Small intestine (tissue), 7 donors: ENCODE measurements at regions not wholly inside any gene's neighbourhood (a gene's known extent, or its start where the extent isn't known, plus 50 kb on each side); places are given as distances from the start of the nearest gene placed in this dataset.
"Not testable (repeated sequence)": the region's sequence is repeated elsewhere in the genome, so short reads cannot be mapped to it uniquely, and the experiment has no call there.

Experiments
- DNase-seq, 2 donors: peaks; one replicate each; pipeline versions ENCODE4 v3.0.0 to v3.0.0-alpha.2; 2013
- FAIRE-seq: peaks from 2 replicates; lab custom pipeline; 2012; peaks lifted over from hg19 to GRCh38; lab: Jason Lieb, UNC
- H3K27ac ChIP-seq, 3 donors: one replicate each; pipeline ENCODE4 v1.5.1; 2013; ENCODE audit warnings: low read length in 2 of 3, mild to moderate bottlenecking in 2 of 3, control low read depth in 1 of 3, inconsistent platforms in 1 of 3, low read depth in 1 of 3, moderate library complexity in 1 of 3
- H3K27me3 ChIP-seq, 3 donors: one replicate each; pipeline ENCODE4 v1.6.1; 2013; ENCODE audit warnings: low read length in 3 of 3, inconsistent platforms in 1 of 3; ENCODE audit not compliant: control insufficient read depth in 3 of 3, insufficient read depth in 3 of 3
- H3K36me3 ChIP-seq, 3 donors: one replicate each; pipeline ENCODE4 v1.6.1; 2013; ENCODE audit warnings: low read length in 3 of 3, inconsistent platforms in 1 of 3, low read depth in 1 of 3, mild to moderate bottlenecking in 1 of 3, moderate library complexity in 1 of 3; ENCODE audit not compliant: control insufficient read depth in 3 of 3, insufficient read depth in 2 of 3
- H3K4me1 ChIP-seq, 3 donors: one replicate each; pipeline ENCODE4 v1.6.1; 2013; ENCODE audit warnings: low read length in 2 of 3, inconsistent platforms in 1 of 3, low read depth in 1 of 3, mild to moderate bottlenecking in 1 of 3, moderate library complexity in 1 of 3; ENCODE audit not compliant: control insufficient read depth in 3 of 3, insufficient read depth in 2 of 3
- H3K4me3 ChIP-seq, 3 donors: one replicate each; pipeline ENCODE4 v1.5.1; 2013; ENCODE audit warnings: low read length in 3 of 3, control low read depth in 1 of 3, inconsistent platforms in 1 of 3, low read depth in 1 of 3, mild to moderate bottlenecking in 1 of 3, moderate library complexity in 1 of 3
- H3K9me3 ChIP-seq, 2 donors: one replicate each; pipeline ENCODE4 v1.6.1; 2013; ENCODE audit warnings: low read depth in 1 of 2, low read length in 1 of 2; ENCODE audit not compliant: control insufficient read depth in 2 of 2, insufficient read depth in 1 of 2
- WGBS, 3 donors: extraction: QIAGEN DNeasy Blood & Tissue Kit; methylation state at CpG; one replicate each; pipeline ENCODE4 v1.1.7; 2013; 5-methylcytosine and 5-hydroxymethylcytosine counted together
- donor health status: healthy with polysubstance abuse.
- donor health status: control.
- donor health status: control.
- donor health status: Bipolar disorder and iron deficiency.
- donor health status: healthy.

DNA sequence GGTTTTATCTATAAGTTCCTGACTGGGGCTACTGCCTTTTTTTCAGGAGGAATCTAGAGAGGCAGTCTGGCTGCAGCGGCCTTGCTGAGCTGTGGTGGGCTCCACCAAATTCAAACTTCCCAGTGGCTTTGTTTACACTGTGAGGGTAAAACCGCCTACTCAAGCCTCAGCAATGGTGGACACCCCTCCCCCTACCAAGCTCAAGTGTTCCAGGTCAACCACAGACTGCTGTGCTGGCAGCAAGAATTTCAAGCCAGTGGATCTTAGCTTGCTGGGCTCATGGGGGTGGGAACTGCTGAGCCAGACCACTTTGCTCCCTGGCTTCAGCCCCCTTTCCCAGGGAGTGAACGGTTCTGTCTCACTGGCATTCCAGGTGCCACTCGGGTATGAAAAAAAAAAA lies 83.9 kb upstream of the WDR75 start:
- not testable (repeated sequence) for H3K36me3 ChIP-seq, H3K4me3 ChIP-seq, H3K9me3 ChIP-seq, FAIRE-seq, H3K27ac ChIP-seq, DNase-seq, H3K4me1 ChIP-seq, H3K27me3 ChIP-seq
- 83 to 91% (median 86%) methylated on average over 4 of the region's 4 CpGs for WGBS, 3 donors

DNA sequence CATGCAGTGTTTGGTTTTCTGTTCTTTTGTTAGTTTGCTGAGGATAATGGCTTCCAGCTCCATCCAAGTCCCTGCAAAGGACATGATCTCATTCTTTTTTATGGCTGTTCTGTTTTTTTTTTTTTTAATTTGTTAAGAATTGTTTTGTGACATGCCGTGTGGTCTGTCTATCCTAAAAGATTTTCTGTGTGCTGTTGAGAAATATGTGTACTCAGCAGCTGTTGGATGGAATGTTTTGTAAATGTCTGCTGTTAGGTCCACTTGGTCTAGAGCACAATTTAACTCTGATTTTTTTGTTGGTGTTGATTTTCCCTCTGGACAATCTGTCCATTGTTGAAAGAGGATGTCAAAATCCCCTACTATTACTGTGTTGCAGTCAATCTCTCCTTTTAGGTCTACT lies 80.4 kb upstream of the WDR75 start:
- no peak overlapping the region for H3K27ac ChIP-seq
- H3K36me3 ChIP-seq, result no peaks in the 10 kb centered on the region
- FAIRE-seq, result no peak
- no peaks in the 10 kb centered on the region for H3K4me1 ChIP-seq
- 77 to 90% (median 85%) methylated on average over 1 of the region's 1 CpG for WGBS, 3 donors
- peaks cover 0 to 9% of the 10 kb centered on the region in 2 donors for H3K9me3 ChIP-seq
- DNase-seq, result no peak
- no peaks in the 10 kb centered on the region for H3K27me3 ChIP-seq
- H3K4me3 ChIP-seq, result no peak overlapping the region

DNA sequence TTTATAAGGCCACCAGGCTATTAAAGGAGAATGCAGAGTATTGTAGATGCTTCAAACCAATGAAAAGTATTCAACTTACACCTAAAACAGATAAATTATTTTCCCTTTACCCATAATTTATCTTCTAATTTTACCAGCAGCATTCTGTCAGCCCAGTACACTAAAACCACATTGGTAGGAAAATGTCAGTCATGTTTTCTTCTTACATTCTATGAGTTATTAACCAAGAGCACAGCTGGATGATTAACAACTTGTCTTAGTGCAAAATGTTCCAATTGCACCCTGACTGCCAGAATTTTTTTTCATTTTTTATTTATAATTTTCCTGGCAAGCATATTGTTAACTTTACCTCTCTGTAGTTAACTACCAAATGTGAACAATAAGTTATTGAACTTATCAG lies 79.0 kb upstream of the WDR75 start:
- Histone ChIP-seq H3K4me3 (no peak overlapping the region), H3K27me3 (no peaks in the 10 kb centered on the region), H3K4me1 (no peaks in the 10 kb centered on the region), H3K27ac (no peak overlapping the region), H3K36me3 (no peaks in the 10 kb centered on the region), H3K9me3 (peaks cover 0 to 5% of the 10 kb centered on the region in 2 donors)
- FAIRE-seq, result no peak
- DNase-seq, result no peak

DNA sequence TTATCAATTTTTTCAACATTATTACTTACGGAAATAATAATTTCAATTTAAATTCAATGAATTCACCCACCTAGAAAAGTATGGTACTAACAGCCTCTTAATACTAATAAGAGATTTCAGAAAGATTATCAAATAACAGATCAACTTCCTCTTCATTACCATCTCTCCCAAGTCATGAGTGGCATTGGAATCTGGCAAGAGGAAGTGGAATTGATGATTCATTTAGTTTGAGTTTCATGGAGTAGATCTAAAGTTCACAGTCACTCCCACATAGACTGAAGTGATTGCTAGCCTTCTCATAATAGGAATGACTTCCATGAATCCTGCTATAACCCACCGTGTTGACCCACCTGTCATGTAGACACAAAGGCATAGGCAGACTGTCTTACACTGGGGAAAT lies 77.7 kb upstream of the WDR75 start:
- Histone ChIP-seq H3K4me1 (no peaks in the 10 kb centered on the region), H3K27me3 (no peaks in the 10 kb centered on the region), H3K4me3 (no peak overlapping the region), H3K9me3 (no peaks in the 10 kb centered on the region), H3K27ac (no peak overlapping the region), H3K36me3 (no peaks in the 10 kb centered on the region)
- DNase-seq (peak; percentile 24 to 78), FAIRE-seq (peak; percentile 68)
- WGBS, 3 donors, result 61 to 81% (median 61%) methylated on average over 2 of the region's 2 CpGs

DNA sequence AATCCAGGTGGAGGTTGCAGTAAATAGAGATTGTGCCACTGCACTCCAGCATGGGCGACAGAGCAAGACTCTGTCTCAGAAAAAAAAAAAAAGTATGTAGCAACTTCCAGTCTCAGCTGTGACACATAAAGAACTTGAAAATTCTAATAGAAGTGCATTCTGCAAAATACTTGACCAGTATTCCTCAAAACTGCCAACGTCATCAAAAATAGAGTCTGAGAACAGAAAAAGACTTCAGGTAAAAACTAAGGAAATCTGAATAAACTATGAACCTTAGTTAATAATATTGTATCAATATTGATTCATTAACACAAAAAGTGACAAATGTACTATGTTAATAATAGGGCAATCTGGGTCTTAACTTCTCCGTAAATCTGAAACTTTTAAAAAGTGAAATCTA lies 76.7 kb upstream of the WDR75 start:
- 93 to 97% (median 96%) methylated on average over 3 of the region's 3 CpGs for WGBS, 3 donors
- no peak overlapping the region for H3K4me3 ChIP-seq
- FAIRE-seq (no peak), DNase-seq (no peak)
- no peaks in the 10 kb centered on the region for H3K36me3 ChIP-seq
- H3K9me3 ChIP-seq, result no peaks in the 10 kb centered on the region
- no peak overlapping the region for H3K27ac ChIP-seq
- no peaks in the 10 kb centered on the region for H3K27me3 ChIP-seq
- no peaks in the 10 kb centered on the region for H3K4me1 ChIP-seq

DNA sequence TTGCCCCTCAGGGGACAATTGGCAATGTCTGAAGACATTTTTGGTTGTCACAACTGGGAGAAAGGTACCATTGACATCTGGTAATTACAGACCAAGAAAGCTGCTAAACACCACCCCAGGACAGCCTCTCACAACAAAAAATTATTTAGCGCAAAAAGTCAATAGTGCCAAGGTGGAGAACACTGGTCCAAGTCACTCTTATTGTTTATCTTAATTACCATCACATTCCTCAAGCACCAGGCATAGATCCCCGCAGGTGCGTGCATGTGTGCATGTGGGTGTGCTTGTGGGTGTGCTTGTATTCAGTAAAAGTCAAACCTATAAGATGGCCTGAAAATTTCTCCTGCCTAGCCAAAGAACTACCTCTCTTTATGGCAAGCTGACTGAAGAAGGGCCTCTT lies 74.9 kb upstream of the WDR75 start:
- Histone ChIP-seq H3K36me3 (no peaks in the 10 kb centered on the region), H3K4me1 (no peaks in the 10 kb centered on the region), H3K9me3 (no peaks in the 10 kb centered on the region), H3K27ac (no peak overlapping the region), H3K27me3 (no peaks in the 10 kb centered on the region), H3K4me3 (no peak overlapping the region)
- 90 to 95% (median 92%) methylated on average over 3 of the region's 3 CpGs for WGBS, 3 donors
- no peak for DNase-seq
- FAIRE-seq, result no peak

DNA sequence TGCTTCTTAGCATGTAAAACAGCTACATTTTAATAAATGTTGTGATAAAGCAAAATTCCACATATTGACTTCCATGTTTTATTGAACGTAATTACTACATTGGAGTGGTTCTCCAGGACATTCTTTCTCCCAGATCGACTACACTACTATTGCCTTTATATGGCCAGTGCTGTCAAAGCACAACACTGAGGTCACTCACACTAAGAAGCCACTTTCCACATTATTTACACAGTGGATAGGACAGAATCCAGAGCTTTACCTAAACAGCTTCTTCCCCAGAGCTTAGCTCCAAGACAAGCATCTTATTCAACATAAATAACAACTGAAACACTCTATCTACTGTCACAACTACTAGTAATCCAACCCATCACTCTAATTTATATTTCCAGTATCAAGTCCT lies 73.9 kb upstream of the WDR75 start:
- Histone ChIP-seq H3K36me3 (no peaks in the 10 kb centered on the region), H3K27me3 (no peaks in the 10 kb centered on the region), H3K27ac (no peak overlapping the region), H3K4me3 (no peak overlapping the region), H3K9me3 (no peaks in the 10 kb centered on the region), H3K4me1 (no peaks in the 10 kb centered on the region)
- WGBS, 3 donors, result 57 to 77% (median 75%) methylated on average over 2 of the region's 2 CpGs
- FAIRE-seq (no peak), DNase-seq (no peak)

DNA sequence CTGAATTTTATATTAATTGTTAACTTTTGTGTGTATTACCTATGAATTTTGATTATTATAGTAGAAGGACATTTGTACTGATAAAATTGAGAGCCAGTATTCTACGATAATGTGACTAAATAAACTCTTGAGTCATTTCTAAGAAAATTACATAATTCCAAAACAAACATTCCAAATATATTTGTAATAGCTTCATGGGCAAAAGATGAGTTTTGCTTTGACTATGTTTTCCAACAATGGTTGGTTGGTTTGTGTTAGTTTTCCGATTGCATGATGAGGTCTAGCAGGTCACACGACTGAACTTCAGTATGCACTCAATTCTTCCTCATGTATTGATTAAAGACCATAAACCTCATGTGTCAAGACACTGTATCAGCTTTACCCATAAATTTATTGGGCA lies 71.7 kb upstream of the WDR75 start:
- H3K27me3 ChIP-seq, result no peaks in the 10 kb centered on the region
- no peak overlapping the region for H3K4me3 ChIP-seq
- DNase-seq (no peak), FAIRE-seq (no peak)
- no peaks in the 10 kb centered on the region for H3K9me3 ChIP-seq
- 71 to 87% (median 77%) methylated on average over 3 of the region's 3 CpGs for WGBS, 3 donors
- peaks cover 0 to 3% (median 0%) of the 10 kb centered on the region in 3 donors for H3K4me1 ChIP-seq
- H3K36me3 ChIP-seq, result no peaks in the 10 kb centered on the region
- no peak overlapping the region for H3K27ac ChIP-seq

DNA sequence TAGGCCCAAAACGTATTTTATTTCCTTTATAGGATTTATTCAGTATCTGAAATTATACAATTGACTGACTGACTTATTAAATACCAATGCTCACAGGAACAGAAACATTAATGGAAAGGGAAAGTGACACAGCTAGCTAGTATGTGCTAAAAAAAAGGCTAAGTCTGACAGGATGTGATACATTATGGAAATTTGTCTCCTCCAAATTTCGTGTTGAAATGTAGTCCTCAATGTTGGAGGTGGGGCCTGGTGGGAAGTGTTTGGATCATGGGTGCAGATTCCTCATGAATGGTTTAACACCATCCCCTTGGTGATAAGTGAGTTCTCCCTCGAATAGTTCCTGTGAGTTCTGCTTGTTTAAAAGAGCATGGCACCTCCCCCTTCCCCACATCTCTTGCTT lies 70.6 kb upstream of the WDR75 start:
- H3K27me3 ChIP-seq, result no peaks in the 10 kb centered on the region
- no peak for FAIRE-seq
- H3K36me3 ChIP-seq, result no peaks in the 10 kb centered on the region
- H3K27ac ChIP-seq, result no peak overlapping the region
- peaks cover 0 to 3% (median 0%) of the 10 kb centered on the region in 3 donors for H3K4me1 ChIP-seq
- no peak overlapping the region for H3K4me3 ChIP-seq
- no peak for DNase-seq
- WGBS, 3 donors, result 62 to 72% (median 64%) methylated on average over 3 of the region's 3 CpGs
- H3K9me3 ChIP-seq, result no peaks in the 10 kb centered on the region
